OCI-LY1 (cell line): ENCODE measurements at regions not wholly inside any gene's neighbourhood (a gene's known extent, or its start where the extent isn't known, plus 50 kb on each side); places are given as distances from the start of the nearest gene placed in this dataset.

ENCODE experiments used
- CTCF ChIP-seq: fragments of 200-600 bp; sonication (generic), shearing (Covaris generic); IDR thresholded peaks from 2 replicates; pipeline ENCODE4 v1.5.1; 2017; ENCODE audit warnings: mild to moderate bottlenecking, antibody characterized with exemption, low read length, moderate library complexity, mixed read lengths
- EZH2 ChIP-seq: fragments of 200-600 bp; sonication (generic), shearing (Covaris generic); IDR thresholded peaks from 2 replicates; pipeline ENCODE4 v1.8.0; 2017; ENCODE audit warnings: borderline replicate concordance, mixed run types, mild to moderate bottlenecking, antibody characterized with exemption, low read length, moderate library complexity, mixed read lengths

- TF ChIP-seq CTCF: no peak
- TF ChIP-seq EZH2: no peak
Observed at GRCh38 chr14:28867571-28867970, 101.0 kb downstream of the FOXG1 start.
